ENCODE measurements at regions not wholly inside any gene's neighbourhood (a gene's known extent, or its start where the extent isn't known, plus 50 kb on each side); places are given as distances from the start of the nearest gene placed in this dataset.

DNA sequence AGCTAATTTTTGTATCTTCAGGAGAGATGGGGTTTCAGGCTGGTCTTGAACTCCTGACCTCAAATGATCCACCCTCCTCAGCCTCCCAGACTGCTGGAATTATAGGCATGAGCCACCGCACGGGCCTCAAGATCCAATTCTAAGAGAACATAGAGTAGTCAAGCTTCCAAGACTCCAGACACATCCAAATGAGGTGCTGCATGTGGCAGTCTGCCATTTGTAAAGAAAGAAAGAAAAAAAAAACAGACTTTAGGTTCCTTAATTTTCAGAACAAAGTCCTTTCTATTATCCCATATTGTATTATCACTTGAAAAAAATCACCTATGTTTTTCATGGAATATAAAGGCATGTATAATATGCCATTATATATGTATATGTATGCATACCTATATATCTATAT, 2104.5 kb downstream of the MAT2B start:
- no peak for DNase-seq (ENCODE audit: low read depth, low spot score)

DNA sequence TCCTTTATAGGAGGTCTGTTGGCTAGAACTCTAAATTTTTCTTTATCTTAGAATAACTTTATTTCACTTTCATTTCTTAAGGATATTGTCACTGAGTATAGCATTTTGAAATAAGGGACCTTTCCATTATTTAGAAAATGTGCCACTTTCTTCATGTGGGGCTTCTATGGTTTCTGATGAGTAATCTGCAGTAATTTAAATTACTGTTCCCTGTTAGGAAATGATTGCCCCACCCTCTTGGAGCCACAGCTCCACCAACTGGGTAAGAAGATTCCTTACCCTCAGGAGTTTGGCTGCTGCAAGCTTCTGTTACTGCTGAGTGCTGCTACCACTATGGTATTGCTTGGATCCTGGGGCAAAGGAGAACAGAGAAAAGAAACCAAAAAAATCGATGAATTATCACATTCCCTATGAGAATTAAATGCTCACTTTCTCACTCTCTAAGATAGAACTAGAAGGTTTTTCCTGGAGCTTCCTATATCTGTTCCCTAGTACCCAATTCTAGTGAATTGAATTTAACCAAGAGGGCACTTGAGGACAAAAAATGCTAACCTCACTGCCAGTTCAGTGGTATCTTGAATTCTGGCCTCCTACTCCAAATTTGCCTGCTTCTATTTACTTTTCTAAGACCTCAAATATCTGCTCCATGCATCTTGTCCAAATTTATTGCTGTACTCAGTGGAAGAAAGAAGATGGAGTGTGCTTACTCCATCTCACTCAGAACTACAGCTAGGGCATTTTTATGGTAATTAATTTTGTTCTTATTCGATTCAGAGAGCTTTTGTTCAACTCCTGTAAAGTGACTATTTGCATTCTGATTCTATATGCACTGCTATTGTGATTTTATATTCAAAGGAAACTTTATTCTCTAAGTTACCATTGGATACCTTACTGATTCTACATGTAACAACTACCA, 2111.3 kb downstream of the MAT2B start:
- no peak for DNase-seq (ENCODE audit: low read depth, low spot score)

DNA sequence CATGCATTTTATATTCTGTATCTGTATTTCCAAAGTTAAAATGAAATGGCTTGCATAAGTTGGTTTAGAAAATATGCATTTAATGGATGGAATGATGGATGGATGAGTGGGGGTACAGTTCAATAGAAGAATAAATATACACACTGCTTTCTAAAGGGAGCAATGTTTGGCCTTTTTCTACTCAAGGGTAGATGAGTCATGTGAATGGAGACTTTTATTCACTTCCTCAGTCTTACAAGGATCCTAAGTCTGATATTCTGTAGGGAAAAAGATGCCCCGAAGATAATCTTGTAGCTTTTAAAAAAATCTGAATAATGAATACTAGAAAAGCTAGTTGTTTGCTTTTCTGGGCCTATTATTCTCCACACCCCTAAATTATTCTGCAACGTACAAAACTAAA, 2112.1 kb downstream of the MAT2B start:
- no peak for DNase-seq (ENCODE audit: low read depth, low spot score)

DNA sequence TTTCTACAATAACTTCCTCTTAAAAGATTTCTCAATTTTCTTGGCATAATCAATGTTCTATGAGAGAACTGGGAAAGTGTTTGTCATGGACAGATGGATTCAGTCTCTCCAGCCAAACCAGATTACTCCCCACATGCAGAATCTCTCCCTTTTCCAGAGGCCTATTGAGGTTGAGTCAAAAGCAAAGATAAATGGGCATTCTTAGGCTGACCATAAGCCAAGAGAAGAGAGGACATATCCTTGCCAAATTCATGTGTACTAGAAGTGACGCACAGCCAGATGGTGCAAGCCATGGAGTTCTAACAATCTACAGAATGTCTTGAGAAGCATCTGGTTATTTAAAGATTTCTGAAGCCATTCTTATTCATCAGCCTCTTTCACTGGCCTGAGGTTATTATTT, 2115.0 kb downstream of the MAT2B start:
- DNase-seq (ENCODE audit: low read depth, low spot score) = no peak

DNA sequence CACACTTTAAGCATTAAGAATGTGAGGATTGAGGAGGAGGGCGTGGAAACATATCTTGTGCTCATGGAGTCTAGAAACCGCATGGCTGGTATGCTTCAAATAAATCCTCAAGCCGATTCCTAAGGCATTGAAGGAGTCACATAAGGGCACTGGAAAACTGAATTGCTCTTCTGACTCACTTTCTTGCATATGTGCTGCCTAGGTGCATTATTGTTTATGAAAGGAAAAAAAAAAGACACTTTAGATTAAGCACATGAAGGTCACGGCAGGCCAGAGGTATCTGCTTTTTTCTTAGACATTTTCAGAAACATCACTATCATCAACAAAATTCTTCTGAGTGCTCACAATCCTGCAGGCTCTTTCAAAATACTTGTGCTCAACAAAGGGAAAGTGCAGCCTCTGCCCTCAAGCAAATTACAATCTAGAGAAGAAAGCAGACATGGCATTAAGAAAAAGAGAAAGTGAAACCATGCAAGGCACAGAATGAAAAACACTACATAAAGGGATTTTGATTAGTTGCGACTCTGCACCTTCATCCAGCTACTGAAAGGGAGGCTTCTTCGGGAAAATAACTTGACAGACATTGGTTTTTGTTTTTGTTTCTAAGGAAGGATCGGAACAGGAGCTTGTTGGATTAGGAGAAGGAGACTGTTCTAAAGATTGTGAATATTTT, 2117.6 kb downstream of the MAT2B start:
- no peak for DNase-seq (ENCODE audit: low read depth, low spot score)

DNA sequence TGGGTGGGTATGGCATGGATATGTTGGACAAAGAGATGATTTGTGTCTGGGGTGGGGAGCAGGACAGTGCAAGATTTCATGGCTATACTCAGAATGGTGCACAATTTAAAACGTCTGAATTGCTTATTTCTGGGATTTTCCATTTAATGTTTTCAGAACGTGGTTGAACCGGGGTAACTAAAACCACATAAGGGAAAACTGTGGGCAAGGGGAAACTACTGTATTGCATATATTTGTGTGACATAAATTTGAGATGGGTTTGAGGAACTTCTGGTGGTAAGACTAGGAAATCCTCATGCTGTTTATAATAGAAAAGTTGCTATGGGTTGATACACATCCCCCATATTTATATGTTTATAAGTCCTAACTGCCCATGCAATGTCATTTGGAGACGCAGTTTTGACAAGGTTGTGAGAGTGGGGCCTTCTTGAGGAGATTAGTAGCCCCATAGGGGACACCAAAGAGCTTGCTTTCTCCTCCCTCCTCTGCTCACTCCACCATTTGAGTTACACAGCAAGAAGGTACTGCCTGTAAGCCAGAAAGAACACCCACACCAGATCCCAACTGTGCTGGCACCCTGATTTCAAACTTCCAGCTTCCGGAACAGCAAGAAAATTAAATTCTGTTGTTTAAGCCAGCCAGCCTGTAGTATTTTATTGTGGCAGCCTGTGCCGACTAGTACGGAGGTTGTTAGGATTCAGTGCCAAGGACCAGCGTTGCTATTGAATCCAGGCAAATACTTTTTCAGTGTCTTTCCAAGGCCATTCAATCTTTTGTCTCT, 2118.9 kb downstream of the MAT2B start:
- DNase-seq (ENCODE audit: low read depth, low spot score) = no peak

DNA sequence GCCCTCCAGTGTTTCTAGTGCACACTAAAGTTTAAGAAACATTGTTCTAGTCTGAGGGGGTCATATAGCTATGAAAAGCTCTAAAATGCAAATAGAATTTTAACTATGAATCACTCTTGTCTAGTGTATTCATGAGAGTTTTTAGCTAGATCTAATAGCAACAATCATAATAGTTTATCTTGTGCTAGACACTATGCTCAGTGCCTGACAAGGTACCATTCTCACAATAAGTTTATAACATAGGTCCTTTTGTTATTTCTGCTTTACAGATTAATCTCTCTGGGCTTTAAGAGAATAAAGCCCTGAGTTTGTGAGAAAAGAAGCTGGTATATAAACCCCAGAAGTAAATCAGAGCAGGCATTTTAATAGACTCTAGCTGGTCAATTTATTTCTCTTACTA, 2120.7 kb downstream of the MAT2B start:
- DNase-seq (ENCODE audit: low read depth, low spot score) = no peak

DNA sequence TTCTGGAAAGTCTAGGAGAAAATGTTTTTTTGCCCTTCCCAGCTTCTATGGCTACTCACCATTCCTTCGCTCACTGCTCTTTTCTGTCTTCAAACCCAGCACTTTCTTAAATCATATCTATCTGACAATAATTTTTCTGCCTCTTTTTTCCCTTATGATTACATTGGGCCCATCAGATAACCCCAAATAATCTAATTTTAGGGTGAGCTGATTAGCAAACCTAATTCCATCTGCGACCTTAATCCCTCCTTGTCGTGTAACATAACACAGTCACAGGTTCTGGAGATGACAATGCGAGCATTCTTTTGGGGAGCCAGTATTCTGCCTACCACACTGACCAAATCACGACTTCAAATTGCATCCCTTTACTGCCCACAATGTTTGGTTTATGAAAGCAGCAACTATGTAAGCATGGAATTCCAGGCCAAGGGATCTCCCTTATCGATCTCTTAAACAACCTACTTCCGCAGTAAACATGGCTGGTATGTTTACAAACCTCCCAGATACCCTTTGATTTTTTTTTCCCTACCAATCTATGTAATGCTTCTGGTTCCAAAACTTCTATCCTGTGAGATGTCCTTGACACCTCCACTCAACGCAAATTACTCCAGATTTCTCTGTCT, 2122.2 kb downstream of the MAT2B start:
- no peak for DNase-seq (ENCODE audit: low read depth, low spot score)

DNA sequence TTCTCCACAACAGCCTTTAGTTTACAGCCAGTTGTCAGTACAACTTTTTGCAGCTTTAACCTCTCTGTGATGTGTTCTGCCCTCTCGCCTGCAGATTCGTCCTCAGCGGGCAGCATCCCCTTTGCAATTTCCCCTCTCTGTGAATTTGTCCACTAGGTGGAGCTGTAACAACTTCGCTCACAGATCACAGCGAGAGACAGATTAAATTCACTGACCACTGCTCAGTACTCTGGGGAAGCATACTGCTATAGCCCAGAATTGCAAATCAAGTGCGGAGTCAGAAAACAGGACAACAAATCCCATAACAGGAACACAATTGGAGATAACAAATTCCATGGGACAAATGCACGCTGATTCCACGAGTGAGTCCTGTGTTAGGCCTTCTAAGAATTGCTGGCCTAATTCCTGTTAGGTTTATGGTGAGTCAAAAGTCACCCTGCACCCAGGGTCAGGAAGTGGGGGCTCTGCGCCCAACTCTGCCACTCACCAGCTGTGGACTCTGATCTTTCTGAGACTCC, 2124.9 kb downstream of the MAT2B start:
- DNase-seq (ENCODE audit: low read depth, low spot score) = no peak

DNA sequence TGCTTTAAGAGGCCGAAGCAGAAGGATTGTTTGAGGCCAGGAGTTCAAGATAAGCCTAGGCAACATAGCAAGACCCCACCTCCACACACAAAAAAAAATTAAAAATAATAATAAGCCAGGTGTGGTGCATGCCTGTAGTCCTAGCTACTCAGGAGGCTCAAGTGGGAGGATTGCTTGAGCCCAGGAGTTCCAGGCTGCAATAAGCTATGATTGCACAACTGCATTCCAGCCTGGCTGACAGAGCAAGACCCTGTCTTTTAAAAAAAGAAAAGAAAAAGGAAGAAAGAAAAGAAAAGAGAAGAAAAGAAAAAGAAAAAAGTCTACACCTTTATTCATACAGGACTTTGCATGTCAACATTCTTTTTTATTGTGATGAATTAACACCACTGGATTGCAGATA, 2125.8 kb downstream of the MAT2B start:
- no peak for DNase-seq (ENCODE audit: low read depth, low spot score)

DNA sequence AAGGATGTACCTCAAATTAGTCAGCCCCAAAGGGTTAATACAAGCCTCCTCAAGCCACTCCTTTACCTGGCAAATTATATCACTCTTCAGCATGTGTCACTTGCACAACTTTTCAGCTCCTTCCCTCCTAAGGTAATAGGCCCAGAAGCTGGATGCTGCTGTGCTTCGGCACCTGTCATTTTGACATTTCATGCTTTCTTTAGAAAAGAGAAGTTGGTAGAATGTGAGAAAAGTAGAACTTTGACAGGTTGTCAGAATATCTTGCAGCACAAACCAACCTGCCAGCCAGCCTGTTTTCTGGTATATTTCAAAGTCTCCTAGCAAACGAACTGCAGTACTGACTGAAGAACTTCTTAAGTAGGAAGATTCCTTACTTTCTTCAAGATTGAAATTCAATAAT, 2136.9 kb downstream of the MAT2B start:
- no peak for DNase-seq (ENCODE audit: low read depth, low spot score)

DNA sequence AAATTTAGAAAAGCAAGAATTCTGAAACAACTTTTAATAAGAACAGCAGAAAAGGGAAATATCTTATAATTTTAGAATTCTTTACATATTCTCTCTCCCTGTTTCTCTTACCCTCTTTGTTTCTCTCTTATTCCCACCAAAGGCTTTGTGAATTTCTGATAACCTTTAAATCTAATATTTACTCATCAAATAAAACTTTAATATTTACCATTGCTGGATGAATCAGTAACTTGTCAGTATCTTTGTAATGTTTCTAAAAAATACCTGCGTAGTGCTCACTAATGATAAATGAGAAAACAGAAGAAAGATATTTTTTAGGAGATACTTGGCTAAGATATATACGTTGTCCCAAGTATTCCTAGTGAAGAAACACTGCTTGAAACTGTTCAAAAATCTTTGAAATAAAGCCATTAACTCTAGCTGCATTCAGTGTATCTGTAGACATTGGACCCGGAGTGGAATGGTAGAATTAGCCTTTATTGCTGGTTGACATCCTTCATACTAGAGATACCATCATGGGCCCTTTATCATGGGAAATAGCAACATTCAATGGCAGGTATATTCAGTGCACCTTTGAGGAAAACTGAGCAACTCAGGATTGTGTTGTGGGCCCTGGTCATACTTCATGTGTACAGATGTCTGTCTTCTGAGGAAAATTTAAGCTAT, 2160.4 kb downstream of the MAT2B start:
- DNase-seq (ENCODE audit: low read depth, low spot score) = no peak

DNA sequence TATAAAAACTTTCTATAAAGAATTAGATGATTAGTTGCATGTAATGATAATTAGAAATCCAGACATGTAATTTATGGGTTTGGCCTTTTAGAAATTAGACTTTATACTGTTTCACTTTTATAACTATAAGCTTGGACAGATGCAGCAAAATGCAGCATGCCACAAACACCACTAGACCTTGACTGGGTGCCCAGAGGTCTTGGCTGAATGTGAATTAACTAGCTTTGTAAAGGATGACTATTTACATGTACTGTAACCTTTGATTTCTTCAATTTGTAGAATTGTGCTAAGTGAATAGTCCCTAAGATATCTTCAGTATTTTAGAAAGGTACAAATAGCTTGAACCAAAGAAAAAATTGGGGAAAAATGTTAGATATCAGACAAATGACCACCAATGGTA, 2168.1 kb downstream of the MAT2B start:
- DNase-seq (ENCODE audit: low read depth, low spot score) = no peak

DNA sequence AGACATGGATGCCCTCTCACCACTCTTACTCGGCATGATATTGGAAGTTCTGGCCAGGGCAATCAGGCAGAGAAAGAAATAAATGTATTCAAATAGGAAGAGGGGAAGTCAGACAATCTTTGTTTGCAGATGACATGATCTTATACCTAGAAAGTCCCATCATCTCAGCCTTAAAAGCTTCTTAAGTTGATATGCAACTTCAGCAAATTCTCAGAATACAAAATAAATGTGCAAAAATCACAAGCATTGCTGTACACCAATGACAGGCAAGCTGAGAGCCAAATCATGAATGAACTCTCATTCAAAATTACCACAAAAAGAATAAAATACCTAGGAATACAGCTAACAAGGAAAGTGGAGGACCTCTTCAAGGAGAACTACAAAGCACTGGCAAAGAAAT, 2190.4 kb downstream of the MAT2B start:
- no peak for DNase-seq (ENCODE audit: low read depth, low spot score)

DNA sequence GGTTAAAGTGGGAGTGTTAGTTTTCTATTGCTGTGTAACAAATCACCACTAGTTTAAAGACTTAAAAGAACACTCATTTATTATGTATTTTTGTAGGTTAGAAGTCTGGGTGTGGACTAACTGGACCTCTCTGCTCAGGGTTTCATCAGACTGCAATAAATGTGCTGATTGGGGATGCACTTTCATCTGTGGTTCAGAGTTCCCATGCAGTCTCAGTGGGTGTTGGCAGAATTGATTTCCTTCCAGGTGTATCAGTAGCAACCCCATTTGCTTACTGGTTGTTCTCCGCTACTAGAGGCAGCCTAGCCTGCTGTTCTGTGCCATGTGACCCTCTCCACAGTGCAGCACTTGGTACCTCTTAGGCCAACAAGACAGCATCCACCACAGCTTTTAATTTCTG, 2200.5 kb downstream of the MAT2B start:
- no peak for DNase-seq (ENCODE audit: low read depth, low spot score)

DNA sequence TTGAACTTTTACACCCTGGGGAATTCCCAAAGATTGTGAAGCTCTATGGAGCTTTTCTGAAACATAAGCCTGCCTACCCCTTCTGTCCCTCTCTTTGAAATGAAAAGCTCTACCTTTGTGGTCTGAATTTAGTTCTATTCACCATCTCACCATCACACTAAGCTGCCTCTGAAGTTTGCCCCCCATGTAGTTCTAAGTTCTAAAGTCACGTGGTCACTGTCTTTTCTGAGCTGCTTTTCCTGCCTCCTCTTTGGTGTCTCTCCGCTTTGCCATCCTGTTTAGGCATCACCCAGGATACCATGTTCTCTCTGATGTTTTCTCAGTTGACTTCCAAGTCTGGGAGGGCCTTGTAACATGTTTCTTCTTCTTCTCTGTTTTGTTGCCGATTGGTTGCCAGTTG, 2206.6 kb downstream of the MAT2B start:
- DNase-seq (ENCODE audit: low read depth, low spot score) = no peak

DNA sequence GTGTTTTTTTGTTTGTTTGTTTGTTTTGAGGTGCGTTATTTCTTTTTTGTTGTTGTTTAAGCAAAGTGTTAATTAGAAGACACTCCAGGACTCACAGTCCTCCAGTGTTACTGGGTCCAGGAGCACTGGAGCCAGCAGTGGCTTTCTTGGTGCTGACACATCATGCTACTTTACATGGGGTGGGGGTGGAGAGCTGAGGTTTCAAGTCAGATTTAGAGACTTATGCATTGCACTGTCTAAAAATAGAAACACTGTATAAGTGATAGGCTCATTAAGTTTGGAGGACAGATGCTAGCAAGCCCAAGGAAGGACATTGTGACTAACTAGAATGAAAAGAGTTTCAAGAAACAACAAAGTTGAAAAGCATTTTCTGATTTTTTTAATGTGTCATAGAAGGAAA, 2209.2 kb downstream of the MAT2B start:
- DNase-seq (ENCODE audit: low read depth, low spot score) = no peak

DNA sequence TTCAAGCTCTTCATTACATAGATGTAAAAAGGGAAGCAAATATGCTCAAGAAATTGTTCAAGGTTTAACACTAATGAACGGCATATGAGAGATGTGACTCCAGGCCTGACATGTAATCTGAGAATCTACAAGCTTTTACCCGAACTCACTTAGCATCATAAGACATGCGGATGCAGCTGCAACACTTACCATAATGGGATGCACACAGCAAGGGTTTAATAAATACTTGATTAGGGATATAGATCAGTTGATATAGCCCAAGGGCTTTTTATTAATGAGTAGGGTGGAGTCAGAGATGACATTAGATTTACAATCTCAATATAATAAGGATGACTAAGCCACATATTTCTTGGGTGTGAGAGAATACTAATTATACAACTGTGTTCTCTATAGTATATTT, 2215.5 kb downstream of the MAT2B start:
- DNase-seq (ENCODE audit: low read depth, low spot score) = no peak

DNA sequence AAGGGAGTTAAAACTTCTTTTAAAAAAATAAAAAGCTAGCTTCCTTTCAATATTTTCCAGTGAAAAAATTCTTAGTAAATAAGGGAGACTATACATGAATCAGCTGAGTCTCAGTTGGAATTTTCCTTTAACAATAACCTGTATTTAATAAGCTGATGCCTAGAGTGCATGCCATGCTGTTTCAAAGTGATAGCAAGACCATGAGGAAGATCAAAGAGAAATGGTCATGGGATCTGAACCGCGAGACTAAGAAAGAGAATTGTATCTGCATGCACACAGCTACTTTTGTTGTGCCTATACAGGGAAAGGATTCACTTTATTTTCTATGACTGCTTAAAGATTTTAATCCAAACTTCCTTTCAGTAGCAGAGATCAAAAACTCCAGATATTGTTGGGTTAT, 2217.0 kb downstream of the MAT2B start:
- DNase-seq (ENCODE audit: low read depth, low spot score) = no peak

DNA sequence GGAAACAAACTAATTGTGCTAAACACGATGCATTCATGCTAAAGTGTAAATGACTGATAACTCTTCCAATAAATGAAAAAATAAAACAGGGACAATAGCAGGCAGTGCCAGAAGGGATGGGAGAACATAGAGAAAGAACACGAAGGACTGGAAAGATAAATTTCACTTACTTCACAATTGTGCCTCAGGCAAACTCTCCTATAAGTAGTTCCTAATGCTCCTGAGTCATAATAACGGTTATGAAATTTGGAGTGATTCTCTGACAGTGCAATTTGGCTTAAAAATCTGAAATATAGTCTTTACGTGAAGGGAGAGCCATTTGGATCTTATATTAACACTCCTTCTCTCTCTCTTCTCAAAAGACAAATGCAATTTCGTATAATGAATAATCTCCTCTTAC, 2218.5 kb downstream of the MAT2B start:
- no peak for DNase-seq (ENCODE audit: low read depth, low spot score)

DNA sequence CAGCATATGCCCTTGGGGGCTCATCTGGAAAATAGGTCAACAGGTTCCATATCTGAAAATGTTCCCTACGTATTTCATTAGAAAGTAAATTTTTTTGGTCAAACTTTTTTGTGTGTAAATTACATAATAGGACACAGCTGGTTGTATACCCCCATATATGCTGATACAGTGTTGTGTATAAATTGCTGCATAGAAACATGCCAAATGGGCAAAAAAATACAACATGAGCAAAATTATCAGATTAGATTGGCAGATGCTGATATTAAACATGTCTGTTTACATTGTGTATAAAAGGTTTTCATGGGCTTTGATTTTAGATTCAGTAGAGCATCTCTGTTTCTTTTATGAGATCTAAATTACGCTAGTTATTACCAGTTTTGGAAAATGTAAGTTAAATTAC, 2223.0 kb downstream of the MAT2B start:
- DNase-seq (ENCODE audit: low read depth, low spot score) = no peak

All from pulmonary artery endothelial cell (primary cell).